ENCODE measurements at regions not wholly inside any gene's neighbourhood (a gene's known extent, or its start where the extent isn't known, plus 50 kb on each side); places are given as distances from the start of the nearest gene placed in this dataset.

GRCh38 chr11:27234043-27234668, 128.9 kb downstream of the CCDC34 start:
- TF ChIP-seq, protein P1, sequence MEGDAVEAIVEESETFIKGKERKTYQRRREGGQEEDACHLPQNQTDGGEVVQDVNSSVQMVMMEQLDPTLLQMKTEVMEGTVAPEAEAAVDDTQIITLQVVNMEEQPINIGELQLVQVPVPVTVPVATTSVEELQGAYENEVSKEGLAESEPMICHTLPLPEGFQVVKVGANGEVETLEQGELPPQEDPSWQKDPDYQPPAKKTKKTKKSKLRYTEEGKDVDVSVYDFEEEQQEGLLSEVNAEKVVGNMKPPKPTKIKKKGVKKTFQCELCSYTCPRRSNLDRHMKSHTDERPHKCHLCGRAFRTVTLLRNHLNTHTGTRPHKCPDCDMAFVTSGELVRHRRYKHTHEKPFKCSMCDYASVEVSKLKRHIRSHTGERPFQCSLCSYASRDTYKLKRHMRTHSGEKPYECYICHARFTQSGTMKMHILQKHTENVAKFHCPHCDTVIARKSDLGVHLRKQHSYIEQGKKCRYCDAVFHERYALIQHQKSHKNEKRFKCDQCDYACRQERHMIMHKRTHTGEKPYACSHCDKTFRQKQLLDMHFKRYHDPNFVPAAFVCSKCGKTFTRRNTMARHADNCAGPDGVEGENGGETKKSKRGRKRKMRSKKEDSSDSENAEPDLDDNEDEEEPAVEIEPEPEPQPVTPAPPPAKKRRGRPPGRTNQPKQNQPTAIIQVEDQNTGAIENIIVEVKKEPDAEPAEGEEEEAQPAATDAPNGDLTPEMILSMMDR (IDR thresholded peaks at IDR 0.05), result no peak
- CTCF ChIA-PET, result no interaction called here
- DNase-seq, result no peak
- Mint-ChIP-seq H3K9me3 (no peaks in the 10 kb centered on the region), H3K36me3 (ENCODE audit: low read depth) (no peaks in the 10 kb centered on the region), H3K27ac (no peak overlapping the region), H3K27me3 (peaks cover 14% of the 10 kb centered on the region), H3K4me1 (ENCODE audit: low read depth) (no peaks in the 10 kb centered on the region), H3K4me3 (no peak overlapping the region)
- no peak for ATAC-seq (ENCODE audit: poor library complexity)
- Histone ChIP-seq H3K4me1 (ENCODE audit: insufficient read depth, low read length) (no peaks in the 10 kb centered on the region), H3K9me3 (ENCODE audit: control insufficient read depth in 1 of 2, insufficient read depth in 1 of 2, low read length in 2 of 2) (no peaks in the 10 kb centered on the region), H3K36me3 (ENCODE audit: insufficient read depth, low read length) (no peaks in the 10 kb centered on the region), H3K27ac (ENCODE audit: low read depth in 1 of 2, low read length in 2 of 2) (no peak overlapping the region), H3K4me3 (ENCODE audit: low read length) (no peak overlapping the region), H3K27me3 (ENCODE audit: control insufficient read depth in 1 of 2, insufficient read depth in 2 of 2, low read length in 2 of 2) (no peaks in the 10 kb centered on the region)
- intact Hi-C loops (cut with DNase I, micrococcal nuclease), result no loop called here
- POLR2A ChIA-PET, result no interaction called here

- CTCF ChIA-PET, result no interaction called here
- TF ChIP-seq, protein P1 (IDR thresholded peaks at IDR 0.05), result no peak
Observed at GRCh38 chr11:27233654-27234042, 129.4 kb downstream of the CCDC34 start.

GRCh38 chr11:27231530-27231929, 131.5 kb downstream of the CCDC34 start:
- ATAC-seq (ENCODE audit: poor library complexity) (no peak), DNase-seq (no peak)
- POLR2A ChIA-PET, result no interaction called here
- H3K36me3 ChIP-seq (ENCODE audit: insufficient read depth, low read length), result no peaks in the 10 kb centered on the region
- H3K9me3 Mint-ChIP-seq, result no peaks in the 10 kb centered on the region
- no peaks in the 10 kb centered on the region for H3K9me3 ChIP-seq (ENCODE audit: control insufficient read depth in 1 of 2, insufficient read depth in 1 of 2, low read length in 2 of 2)
- H3K27me3 ChIP-seq (ENCODE audit: control insufficient read depth in 1 of 2, insufficient read depth in 2 of 2, low read length in 2 of 2), result no peaks in the 10 kb centered on the region
- no peak overlapping the region for H3K27ac Mint-ChIP-seq
- TF ChIP-seq, protein P1 (IDR thresholded peaks at IDR 0.05), result no peak
- no peak overlapping the region for H3K27ac ChIP-seq (ENCODE audit: low read depth in 1 of 2, low read length in 2 of 2)
- H3K4me1 ChIP-seq (ENCODE audit: insufficient read depth, low read length), result no peaks in the 10 kb centered on the region
- H3K4me3 Mint-ChIP-seq, result no peak overlapping the region
- H3K4me1 Mint-ChIP-seq (ENCODE audit: low read depth), result no peaks in the 10 kb centered on the region
- peaks cover 14% of the 10 kb centered on the region for H3K27me3 Mint-ChIP-seq
- H3K4me3 ChIP-seq (ENCODE audit: low read length), result no peak overlapping the region
- CTCF ChIA-PET, result no interaction called here
- H3K36me3 Mint-ChIP-seq (ENCODE audit: low read depth), result no peaks in the 10 kb centered on the region
- intact Hi-C loops (cut with DNase I, micrococcal nuclease), result no loop called here

More at GRCh38 chr11:27233654-27234042, 129.4 kb downstream of the CCDC34 start:
- Mint-ChIP-seq H3K27me3 (peaks cover 14% of the 10 kb centered on the region), H3K27ac (no peak overlapping the region), H3K9me3 (no peaks in the 10 kb centered on the region), H3K36me3 (ENCODE audit: low read depth) (no peaks in the 10 kb centered on the region), H3K4me1 (ENCODE audit: low read depth) (no peaks in the 10 kb centered on the region), H3K4me3 (no peak overlapping the region)
- H3K4me1 ChIP-seq (ENCODE audit: insufficient read depth, low read length), result no peaks in the 10 kb centered on the region
- no peaks in the 10 kb centered on the region for H3K27me3 ChIP-seq (ENCODE audit: control insufficient read depth in 1 of 2, insufficient read depth in 2 of 2, low read length in 2 of 2)
- intact Hi-C loops (cut with DNase I, micrococcal nuclease), result no loop called here
- no peaks in the 10 kb centered on the region for H3K36me3 ChIP-seq (ENCODE audit: insufficient read depth, low read length)
- no peak overlapping the region for H3K27ac ChIP-seq (ENCODE audit: low read depth in 1 of 2, low read length in 2 of 2)
- H3K9me3 ChIP-seq (ENCODE audit: control insufficient read depth in 1 of 2, insufficient read depth in 1 of 2, low read length in 2 of 2), result no peaks in the 10 kb centered on the region
- no peak overlapping the region for H3K4me3 ChIP-seq (ENCODE audit: low read length)
- ATAC-seq (ENCODE audit: poor library complexity) (no peak), DNase-seq (no peak)
- POLR2A ChIA-PET, result no interaction called here
